Fibroblast of the aortic adventitia (primary cell): ENCODE measurements at regions not wholly inside any gene's neighbourhood (a gene's known extent, or its start where the extent isn't known, plus 50 kb on each side); places are given as distances from the start of the nearest gene placed in this dataset.

Experiments used
- DNase-seq: peaks from one replicate; pipeline ENCODE4 v3.0.0-alpha.2; 2010; ENCODE audit warnings: low read depth
- H3K4me3 ChIP-seq: 2 replicates; pipeline ENCODE4 v1.5.1; 2011; ENCODE audit warnings: low read depth, mild to moderate bottlenecking, control low read depth, low read length, moderate library complexity
- TF ChIP-seq, protein P1 (sequence below): IDR thresholded peaks from 2 replicates; pipeline ENCODE4 v1.5.1; 2011; ENCODE audit warnings: mild to moderate bottlenecking, low read length, control low read depth, inconsistent platforms; ENCODE audit not compliant: insufficient read depth

DNA sequence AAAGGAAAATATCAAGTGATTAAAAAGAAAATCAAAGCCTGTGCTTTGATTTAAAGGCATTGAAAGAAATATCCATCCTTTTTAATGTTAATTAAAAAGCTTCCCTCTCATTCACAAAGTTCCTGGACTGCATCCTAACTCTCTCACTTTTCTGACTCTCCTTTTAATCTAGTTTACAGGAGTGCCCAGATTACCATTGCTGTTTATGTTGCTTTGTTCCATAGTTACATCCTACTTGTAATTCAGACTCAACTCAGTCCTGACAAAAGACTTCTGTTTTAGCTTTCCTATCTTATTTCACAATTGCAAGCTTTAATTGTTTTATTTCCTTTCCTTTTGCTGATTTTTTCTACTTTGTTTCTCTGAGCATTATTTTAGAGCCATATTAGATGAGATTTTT is 160.7 kb upstream of the DTNA start:
- DNase-seq = no peak
- no peak overlapping the region for H3K4me3 ChIP-seq
- TF ChIP-seq, protein P1, sequence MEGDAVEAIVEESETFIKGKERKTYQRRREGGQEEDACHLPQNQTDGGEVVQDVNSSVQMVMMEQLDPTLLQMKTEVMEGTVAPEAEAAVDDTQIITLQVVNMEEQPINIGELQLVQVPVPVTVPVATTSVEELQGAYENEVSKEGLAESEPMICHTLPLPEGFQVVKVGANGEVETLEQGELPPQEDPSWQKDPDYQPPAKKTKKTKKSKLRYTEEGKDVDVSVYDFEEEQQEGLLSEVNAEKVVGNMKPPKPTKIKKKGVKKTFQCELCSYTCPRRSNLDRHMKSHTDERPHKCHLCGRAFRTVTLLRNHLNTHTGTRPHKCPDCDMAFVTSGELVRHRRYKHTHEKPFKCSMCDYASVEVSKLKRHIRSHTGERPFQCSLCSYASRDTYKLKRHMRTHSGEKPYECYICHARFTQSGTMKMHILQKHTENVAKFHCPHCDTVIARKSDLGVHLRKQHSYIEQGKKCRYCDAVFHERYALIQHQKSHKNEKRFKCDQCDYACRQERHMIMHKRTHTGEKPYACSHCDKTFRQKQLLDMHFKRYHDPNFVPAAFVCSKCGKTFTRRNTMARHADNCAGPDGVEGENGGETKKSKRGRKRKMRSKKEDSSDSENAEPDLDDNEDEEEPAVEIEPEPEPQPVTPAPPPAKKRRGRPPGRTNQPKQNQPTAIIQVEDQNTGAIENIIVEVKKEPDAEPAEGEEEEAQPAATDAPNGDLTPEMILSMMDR = no peak

DNA sequence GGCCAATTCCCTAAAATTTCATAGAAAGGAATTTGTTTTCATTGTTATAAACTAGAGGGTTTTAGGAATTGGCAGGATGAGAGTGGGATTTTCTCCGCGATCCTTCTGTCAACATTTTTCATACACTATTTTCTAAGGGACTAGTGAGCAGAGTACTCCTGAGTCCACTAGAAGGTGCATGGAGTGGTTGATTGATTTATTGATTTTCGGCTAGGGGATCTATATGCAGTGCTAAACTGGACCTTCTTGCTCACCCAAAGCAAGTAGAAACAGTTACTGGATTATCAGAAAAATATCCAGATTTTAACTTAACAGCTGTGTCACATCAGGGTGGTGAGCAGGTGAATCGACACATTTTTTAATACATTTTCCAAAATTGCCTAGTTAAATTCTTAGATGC is 159.9 kb upstream of the DTNA start:
- no peak overlapping the region for H3K4me3 ChIP-seq
- no peak for DNase-seq
- TF ChIP-seq, protein P1 = no peak

DNA sequence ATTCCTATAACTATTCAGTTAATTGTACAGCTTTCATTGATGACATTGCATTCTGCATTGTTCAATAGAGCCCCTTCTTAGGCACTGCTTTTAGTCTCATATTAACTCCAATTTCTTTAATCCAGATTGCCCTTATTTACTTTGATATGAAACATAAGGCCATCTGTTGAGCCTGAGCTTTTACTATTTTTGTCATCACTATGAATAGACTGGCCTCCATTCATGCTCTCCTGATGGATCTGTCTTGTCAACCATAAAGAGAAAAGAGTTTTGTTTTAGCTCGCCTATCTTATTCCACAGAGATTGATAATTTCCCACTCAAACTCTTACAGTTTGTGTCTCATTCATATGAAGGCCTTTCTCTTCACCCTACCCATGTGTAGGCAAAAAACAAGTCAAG is 159.2 kb upstream of the DTNA start:
- H3K4me3 ChIP-seq = no peak overlapping the region
- TF ChIP-seq, protein P1 = no peak
- no peak for DNase-seq

DNA sequence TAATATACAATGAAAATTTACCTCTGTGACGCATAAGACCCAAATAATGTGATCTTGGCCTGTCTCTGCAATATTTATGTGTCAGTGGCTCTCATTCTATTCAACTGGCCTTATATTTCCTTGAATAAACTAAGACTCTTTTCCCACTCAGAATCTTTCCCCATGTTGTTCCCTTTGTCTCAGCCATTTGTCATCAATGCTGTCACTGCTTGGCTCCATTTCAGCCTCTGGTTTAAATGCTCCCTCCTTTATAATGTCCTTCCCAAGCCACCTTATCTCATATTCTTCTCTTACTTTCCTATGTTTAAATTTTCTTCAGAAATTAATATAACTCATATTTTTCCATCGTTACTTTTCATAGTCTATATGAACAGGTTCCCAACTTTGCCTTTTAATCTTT is 158.3 kb upstream of the DTNA start:
- DNase-seq = no peak
- TF ChIP-seq, protein P1 = no peak
- no peak overlapping the region for H3K4me3 ChIP-seq

DNA sequence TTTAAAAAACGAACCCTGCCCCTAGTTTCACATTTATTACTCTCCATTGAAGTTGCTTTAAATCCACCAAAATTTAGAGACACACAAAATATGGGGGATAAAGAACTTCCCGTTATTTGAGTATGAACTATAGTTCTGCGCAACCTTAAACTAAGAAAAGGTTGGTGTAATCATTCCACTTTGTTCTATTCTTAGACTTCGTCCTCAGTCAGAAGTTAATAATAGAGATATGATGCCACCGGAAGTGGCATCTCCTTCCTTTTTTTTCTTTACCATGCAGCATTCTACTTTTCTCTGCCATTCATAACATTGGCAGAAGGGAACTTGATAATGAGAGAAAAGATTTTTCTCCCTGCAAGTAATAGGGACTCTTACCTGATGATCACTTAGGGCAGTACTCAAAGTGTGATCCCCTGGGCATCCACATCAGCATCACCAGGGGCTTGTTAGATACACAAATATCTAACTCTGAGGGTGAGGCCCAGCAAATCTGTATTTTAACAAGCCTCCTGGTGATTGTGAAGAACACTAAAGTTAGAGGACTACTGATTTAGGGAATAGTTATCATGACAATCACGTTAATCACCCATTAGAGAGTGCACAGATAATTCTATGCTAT is 147.7 kb upstream of the DTNA start:
- H3K4me3 ChIP-seq = no peak overlapping the region
- TF ChIP-seq, protein P1 = no peak
- DNase-seq = no peak

DNA sequence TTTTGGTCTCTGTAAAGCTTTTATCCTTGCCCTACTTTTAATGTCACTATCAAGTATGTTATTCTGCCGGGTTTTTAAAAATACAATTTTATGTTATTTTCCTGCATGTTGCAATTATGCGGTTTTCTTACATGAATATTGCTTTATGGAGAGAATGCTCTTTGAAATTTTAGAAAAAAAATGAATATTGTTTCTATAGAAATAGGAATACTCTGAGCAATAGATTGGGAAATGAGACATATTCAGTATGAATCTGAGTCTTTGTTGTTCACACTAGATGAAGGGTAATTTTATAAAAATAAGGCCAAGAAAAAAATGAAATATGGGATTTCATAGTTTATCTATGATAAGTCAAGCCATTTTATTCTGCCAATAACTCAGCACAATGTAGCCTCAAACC is 142.2 kb upstream of the DTNA start:
- no peak overlapping the region for H3K4me3 ChIP-seq
- no peak for DNase-seq
- TF ChIP-seq, protein P1 = no peak

DNA sequence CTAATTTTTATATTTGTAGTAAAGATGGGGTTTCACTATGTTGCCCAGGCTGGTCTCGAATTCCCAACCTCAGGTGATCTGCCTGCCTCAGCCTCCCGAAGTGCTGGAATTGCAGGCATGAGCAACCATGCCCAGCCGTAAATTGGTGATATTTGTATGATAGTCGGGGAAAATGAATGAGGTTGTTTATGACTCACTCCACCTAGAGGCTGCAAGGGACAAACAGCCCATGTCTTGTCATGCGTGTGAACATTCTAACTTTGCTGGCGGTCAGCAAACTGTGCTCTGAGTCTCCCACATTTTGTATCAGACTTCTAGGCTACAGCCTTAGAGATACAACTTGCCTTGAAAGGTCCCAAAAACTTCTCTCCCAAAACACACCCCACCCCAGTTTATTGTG is 133.5 kb upstream of the DTNA start:
- TF ChIP-seq, protein P1 = no peak
- H3K4me3 ChIP-seq = no peak overlapping the region
- no peak for DNase-seq
